Panc1 (cell line): ENCODE measurements at regions not wholly inside any gene's neighbourhood (a gene's known extent, or its start where the extent isn't known, plus 50 kb on each side); places are given as distances from the start of the nearest gene placed in this dataset.

Experiments used
- ATAC-seq: fragments of 200-7000 bp; cut with Tn5 transposase; 2 replicates; pipeline ENCODE4 v1.9.1; 2020; ENCODE audit warnings: mild to moderate bottlenecking, moderate library complexity
- BruUV-seq: library from RNA; stranded (reverse); fragments of 400-500 nt; replicated peaks from 2 replicates; lab custom pipeline; 2021; lab: Mats Ljungman, UMichigan
- CTCF ChIA-PET: fragments of 300-600 bp; sonication (Branson Sonifier 250); formaldehyde crosslinking; loops from one replicate; lab custom pipeline; 2022; ENCODE audit warnings: antibody characterized with exemption; lab: Charles Lee
- POLR2A ChIA-PET: fragments of 300-600 bp; sonication (Branson Sonifier 250); formaldehyde crosslinking; loops from one replicate; lab custom pipeline; 2022; ENCODE audit warnings: antibody characterized with exemption; lab: Charles Lee
- DNase-seq: peaks from one replicate; pipeline ENCODE4 v3.0.0-alpha.2; 2010; ENCODE audit warnings: low read depth, low spot score
- H3K27ac ChIP-seq: 2 replicates; pipeline ENCODE4 v1.5.1; 2011; ENCODE audit warnings: mild to moderate bottlenecking, low read length, inconsistent platforms
- H3K27me3 ChIP-seq: fragments of 200-500 bp; sonication (Bioruptor generic); 2 replicates; pipeline ENCODE4 v1.6.0; 2014; ENCODE audit warnings: low read length, inconsistent platforms; ENCODE audit not compliant: control insufficient read depth, insufficient read depth
- H3K36me3 ChIP-seq: fragments of 200-500 bp; sonication (Bioruptor generic); 2 replicates; pipeline ENCODE4 v1.5.1; 2014; ENCODE audit warnings: inconsistent platforms, mild to moderate bottlenecking, low read length, moderate library complexity; ENCODE audit not compliant: control insufficient read depth, insufficient read depth
- H3K4me1 ChIP-seq: 2 replicates; pipeline ENCODE4 v1.5.1; 2011; ENCODE audit warnings: inconsistent platforms, mild to moderate bottlenecking, low read length, moderate library complexity; ENCODE audit not compliant: control insufficient read depth, insufficient read depth
- H3K4me3 ChIP-seq, 2 experiments: 2 replicates each; pipeline ENCODE4 v1.5.1; 2011 to 2012; ENCODE audit warnings: low read depth in 2 of 2, low read length in 2 of 2, mild to moderate bottlenecking in 2 of 2, inconsistent platforms in 1 of 2, moderate library complexity in 1 of 2
- H3K9me3 ChIP-seq: fragments of 200-500 bp; sonication (Bioruptor generic); 2 replicates; pipeline ENCODE4 v1.5.1; 2014; ENCODE audit warnings: low read depth, mild to moderate bottlenecking, inconsistent platforms, low read length, moderate library complexity; ENCODE audit not compliant: control insufficient read depth, insufficient read depth
- CTCF ChIP-seq: fragments of 450-650 bp; IDR thresholded peaks from 2 replicates; pipeline ENCODE4 v1.5.1; 2017; ENCODE audit warnings: mild to moderate bottlenecking
- POLR2AphosphoS5 ChIP-seq: IDR thresholded peaks from 2 replicates; pipeline ENCODE4 v1.6.1; 2012; ENCODE audit warnings: mild to moderate bottlenecking, low read depth, low read length, moderate library complexity
- REST ChIP-seq, 2 experiments: IDR thresholded peaks; 2 replicates each; pipeline ENCODE4 v1.6.1; 2011 to 2012; ENCODE audit warnings: low read depth in 2 of 2, control low read depth in 1 of 2, low read length in 1 of 2, mild to moderate bottlenecking in 1 of 2, moderate library complexity in 1 of 2; ENCODE audit not compliant: insufficient read depth in 1 of 2
- SIN3A ChIP-seq: IDR thresholded peaks from 2 replicates; pipeline ENCODE4 v1.6.1; 2012; ENCODE audit warnings: low read depth, mild to moderate bottlenecking, low read length, moderate library complexity, borderline replicate concordance; ENCODE audit not compliant: insufficient read depth
- TCF7L2 ChIP-seq: IDR thresholded peaks from 2 replicates; pipeline ENCODE4 v1.6.1; 2011; ENCODE audit warnings: mild to moderate bottlenecking, low read depth, low read length, inconsistent platforms
- in situ Hi-C: cut with HindIII; loops from 2 replicates; pipeline ENCODE4 v1.10.0; 2016; ENCODE audit warnings: low sequenced_read_pairs, low pct_unique_long_range_greater_than_20kb
- intact Hi-C: fragments of 100-400 bp; cut with micrococcal nuclease; formaldehyde crosslinking; loops from one replicate; pipeline ENCODE4 v1.10.0; 2022; ENCODE audit not compliant: unreplicated experiment

- Histone ChIP-seq H3K36me3 (no peaks in the 10 kb centered on the region), H3K4me3 (no peak overlapping the region), H3K27me3 (no peaks in the 10 kb centered on the region), H3K4me1 (no peaks in the 10 kb centered on the region), H3K27ac (no peak overlapping the region), H3K9me3 (no peaks in the 10 kb centered on the region)
- in situ Hi-C loops (no loop called here), intact Hi-C loops (no loop called here)
- BruUV-seq, result no TSS peak
- TF ChIP-seq TCF7L2 (no peak), SIN3A (no peak), POLR2AphosphoS5 (no peak), REST (IDR thresholded peaks at IDR 0.05; ENCODE audit: insufficient read depth in 1 of 2, low read depth in 2 of 2, low read length in 1 of 2) (no peak), CTCF (no peak)
- POLR2A ChIA-PET, result no interaction called here
- ATAC-seq (no peak), DNase-seq (no peak)
- CTCF ChIA-PET, result no interaction called here
Observed at GRCh38 chr2:187618813-187619212, 64.6 kb upstream of the TFPI start.

GRCh38 chr2:187627153-187627552 lies 72.9 kb upstream of the TFPI start:
- CTCF ChIA-PET, result no interaction called here

More at GRCh38 chr2:187627153-187627552, 72.9 kb upstream of the TFPI start:
- ATAC-seq (no peak), DNase-seq (no peak)
- Histone ChIP-seq H3K4me3 (no peak overlapping the region), H3K36me3 (no peaks in the 10 kb centered on the region), H3K27ac (no peak overlapping the region), H3K4me1 (no peaks in the 10 kb centered on the region), H3K9me3 (no peaks in the 10 kb centered on the region), H3K27me3 (no peaks in the 10 kb centered on the region)
- no TSS peak for BruUV-seq
- POLR2A ChIA-PET, result no interaction called here
- TF ChIP-seq TCF7L2, result no peak
- no peak for TF ChIP-seq CTCF
- TF ChIP-seq SIN3A, result no peak
- no peak for TF ChIP-seq POLR2AphosphoS5
- no peak for TF ChIP-seq REST (IDR thresholded peaks at IDR 0.05; ENCODE audit: insufficient read depth in 1 of 2, low read depth in 2 of 2, low read length in 1 of 2)
- intact Hi-C loops (no loop called here), in situ Hi-C loops (no loop called here)
